GM23338 (cell line): ENCODE measurements at regions not wholly inside any gene's neighbourhood (a gene's known extent, or its start where the extent isn't known, plus 50 kb on each side); places are given as distances from the start of the nearest gene placed in this dataset.

Source experiments
- ATAC-seq: fragments of 200-7000 bp; cut with Tn5 transposase; 3 replicates; pipeline ENCODE4 v1.9.1; 2020
- DNase-seq: peaks from one replicate; pipeline ENCODE4 v3.0.0-alpha.2; 2015; ENCODE audit warnings: low spot score
- H2AFZ ChIP-seq: fragments of 200-600 bp; sonication (generic); 2 replicates; pipeline ENCODE4 v1.8.0; 2016; ENCODE audit warnings: antibody characterized with exemption, mild to moderate bottlenecking, moderate library complexity
- H3F3A ChIP-seq: fragments of 200-600 bp; sonication (generic); replicated peaks from 2 replicates; pipeline ENCODE4 v1.8.0; 2017; ENCODE audit warnings: antibody characterized with exemption, mixed run types, low read depth
- H3K27ac ChIP-seq: fragments of 200-600 bp; sonication (generic); 2 replicates; pipeline ENCODE4 v1.6.1; 2016; ENCODE audit warnings: low read depth
- H3K27me3 ChIP-seq: fragments of 200-600 bp; sonication (generic); 2 replicates; pipeline ENCODE4 v1.8.0; 2016; ENCODE audit warnings: mild to moderate bottlenecking, mixed run types, moderate library complexity; ENCODE audit not compliant: insufficient read depth
- H3K36me3 ChIP-seq: fragments of 200-600 bp; sonication (generic); 2 replicates; pipeline ENCODE4 v1.8.0; 2016; ENCODE audit warnings: mild to moderate bottlenecking; ENCODE audit not compliant: insufficient read depth
- H3K4me1 ChIP-seq: fragments of 200-600 bp; sonication (generic); 2 replicates; pipeline ENCODE4 v1.8.0; 2016; ENCODE audit warnings: mild to moderate bottlenecking, moderate library complexity; ENCODE audit not compliant: insufficient read depth
- H3K4me2 ChIP-seq: fragments of 200-600 bp; sonication (generic); 2 replicates; pipeline ENCODE4 v1.7.1; 2017; ENCODE audit warnings: mixed run types
- H3K4me3 ChIP-seq: fragments of 200-600 bp; sonication (generic); 2 replicates; pipeline ENCODE4 v1.6.1; 2016; ENCODE audit warnings: mixed run types
- H3K79me2 ChIP-seq: fragments of 200-600 bp; sonication (generic); replicated peaks from 2 replicates; pipeline ENCODE4 v1.8.0; 2017; ENCODE audit warnings: mild to moderate bottlenecking; ENCODE audit not compliant: insufficient read depth
- H3K9me2 ChIP-seq: fragments of 200-600 bp; sonication (generic); 2 replicates; pipeline ENCODE4 v1.8.0; 2017; ENCODE audit not compliant: insufficient read depth
- H4K20me1 ChIP-seq: fragments of 200-600 bp; sonication (generic); replicated peaks from 2 replicates; pipeline ENCODE4 v1.8.0; 2017; ENCODE audit warnings: mild to moderate bottlenecking; ENCODE audit not compliant: insufficient read depth
- H3K27ac Mint-ChIP-seq: 2 replicates; pipeline ENCODE4 v1.8.0; 2020; ENCODE audit warnings: inconsistent platforms, mild to moderate bottlenecking, moderate library complexity, mixed read lengths
- H3K27me3 Mint-ChIP-seq: 3 replicates; pipeline ENCODE4 v1.8.0; 2022; ENCODE audit warnings: low read depth, mild to moderate bottlenecking, moderate library complexity, mixed read lengths, inconsistent platforms; ENCODE audit not compliant: insufficient read depth, poor library complexity
- H3K36me3 Mint-ChIP-seq: 3 replicates; pipeline ENCODE4 v1.8.0; 2021; ENCODE audit warnings: low read depth, mild to moderate bottlenecking, inconsistent platforms, moderate library complexity, mixed read lengths
- H3K4me1 Mint-ChIP-seq: 3 replicates; pipeline ENCODE4 v1.8.0; 2020; ENCODE audit warnings: mild to moderate bottlenecking, inconsistent platforms, mixed read lengths
- H3K4me3 Mint-ChIP-seq: 3 replicates; pipeline ENCODE4 v1.8.0; 2021; ENCODE audit warnings: moderate library complexity, mild to moderate bottlenecking, inconsistent platforms, mixed read lengths
- H3K9me3 Mint-ChIP-seq: 3 replicates; pipeline ENCODE4 v1.8.0; 2020; ENCODE audit warnings: moderate library complexity, mild to moderate bottlenecking, inconsistent platforms, mixed read lengths
- CTCF ChIP-seq, 2 experiments: fragments of 200-600 bp in 1 of 2; sonication (generic) in 1 of 2; conservative IDR thresholded peaks; 2 replicates each; pipeline versions ENCODE4 v1.5.1 to v1.6.1; 2016 to 2017; ENCODE audit warnings: antibody characterized with exemption in 2 of 2, low read depth in 2 of 2, mild to moderate bottlenecking in 2 of 2, moderate library complexity in 1 of 2
- ETS1 ChIP-seq: IDR thresholded peaks from 2 replicates; pipeline ENCODE4 v1.6.1; 2016; ENCODE audit warnings: antibody characterized with exemption
- EZH2phosphoT487 ChIP-seq: fragments of 200-600 bp; sonication (generic); IDR thresholded peaks from one replicate; pipeline ENCODE4 v1.8.1; 2018; ENCODE audit warnings: antibody characterized with exemption; ENCODE audit not compliant: unreplicated experiment
- POLR2AphosphoS5 ChIP-seq: IDR thresholded peaks from 2 replicates; pipeline ENCODE4 v1.6.1; 2016; ENCODE audit warnings: antibody characterized with exemption, low read depth
- REST ChIP-seq: IDR thresholded peaks from one replicate; pipeline ENCODE4 v1.6.1; 2018; ENCODE audit warnings: antibody characterized with exemption; ENCODE audit not compliant: unreplicated experiment
- STAT1 ChIP-seq: IDR thresholded peaks from one replicate; pipeline ENCODE4 v1.6.1; 2016; ENCODE audit warnings: antibody characterized with exemption; ENCODE audit not compliant: unreplicated experiment
- ZNF114 ChIP-seq: fragments of 250-450 bp; sonication (Bioruptor Pico); IDR thresholded peaks from 2 replicates; pipeline ENCODE4 v1.5.0; 2020; ENCODE audit warnings: mild to moderate bottlenecking, moderate library complexity
- ZNF331 ChIP-seq: fragments of 250-450 bp; sonication (Bioruptor Pico); IDR thresholded peaks from 2 replicates; pipeline ENCODE4 v1.5.0; 2020; ENCODE audit warnings: low read depth, mild to moderate bottlenecking, moderate library complexity
- ZNF462 ChIP-seq: fragments of 250-450 bp; sonication (Bioruptor Pico); IDR thresholded peaks from 2 replicates; pipeline ENCODE4 v1.5.0; 2020; ENCODE audit warnings: mild to moderate bottlenecking, moderate library complexity

- H2AFZ ChIP-seq: no peak overlapping the region
- H3K4me2 ChIP-seq: no peak overlapping the region
- no peak overlapping the region for H3K27ac Mint-ChIP-seq
- H3K27me3 Mint-ChIP-seq: no peaks in the 10 kb centered on the region
- TF ChIP-seq ZNF331 (CRISPR knock-in tag) (no peak), STAT1 (no peak), POLR2AphosphoS5 (no peak), REST (no peak), EZH2phosphoT487 (no peak), CTCF (conservative IDR thresholded peaks at IDR 0.05; ENCODE audit: low read depth in 2 of 2) (no peak), ZNF462 (CRISPR knock-in tag) (no peak), ZNF114 (CRISPR knock-in tag) (no peak), ETS1 (no peak)
- H3K36me3 Mint-ChIP-seq: no peaks in the 10 kb centered on the region
- no peak overlapping the region for H3K4me3 Mint-ChIP-seq
- H3K4me1 Mint-ChIP-seq: no peaks in the 10 kb centered on the region
- no peaks in the 10 kb centered on the region for H3K36me3 ChIP-seq
- H3K79me2 ChIP-seq: no peaks in the 10 kb centered on the region
- no peak overlapping the region for H3K27ac ChIP-seq
- H3K4me1 ChIP-seq: no peaks in the 10 kb centered on the region
- no peaks in the 10 kb centered on the region for H3K27me3 ChIP-seq
- no peaks in the 10 kb centered on the region for H3K9me3 Mint-ChIP-seq
- H4K20me1 ChIP-seq: no peaks in the 10 kb centered on the region
- no peak overlapping the region for H3K4me3 ChIP-seq
- ATAC-seq: no peak
- H3K9me2 ChIP-seq: no peaks in the 10 kb centered on the region
- no peaks in the 10 kb centered on the region for H3F3A ChIP-seq
- DNase-seq: no peak
Measured at GRCh38 chr3:87425056-87425455, 148.7 kb upstream of the POU1F1 start.
